GM21528 (cell line): ENCODE measurements at regions not wholly inside any gene's neighbourhood (a gene's known extent, or its start where the extent isn't known, plus 50 kb on each side); places are given as distances from the start of the nearest gene placed in this dataset.

Source experiments
- ATAC-seq: cut with Tn5 transposase; IDR thresholded peaks from one replicate; pipeline ENCODE4 v1.9.1; 2021; ENCODE audit warnings: mild to moderate bottlenecking, moderate library complexity; ENCODE audit not compliant: unreplicated experiment, low FRiP score

GRCh38 chr17:71208111-71208704, 912.6 kb upstream of the SOX9 start:
- ATAC-seq = no peak

- ATAC-seq = no peak
These were observed 906.9 kb upstream of the SOX9 start for GRCh38 chr17:71213936-71214335.

GRCh38 chr17:71217769-71218168, 903.1 kb upstream of the SOX9 start:
- no peak for ATAC-seq

GRCh38 chr17:71224824-71225575, 895.8 kb upstream of the SOX9 start:
- no peak for ATAC-seq

GRCh38 chr17:71227841-71228240, 893.0 kb upstream of the SOX9 start:
- no peak for ATAC-seq

- no peak for ATAC-seq
These were observed 891.8 kb upstream of the SOX9 start for GRCh38 chr17:71229070-71229469.

- no peak for ATAC-seq
These were observed 887.8 kb upstream of the SOX9 start for GRCh38 chr17:71232801-71233559.

- ATAC-seq = no peak
These were observed 886.5 kb upstream of the SOX9 start for GRCh38 chr17:71234349-71234748.

- ATAC-seq = no peak
These were observed 882.8 kb upstream of the SOX9 start for GRCh38 chr17:71237903-71238538.

GRCh38 chr17:71247441-71248015, 873.3 kb upstream of the SOX9 start:
- ATAC-seq = no peak

GRCh38 chr17:71251276-71251675, 869.5 kb upstream of the SOX9 start:
- ATAC-seq = no peak

GRCh38 chr17:71251951-71252350, 868.9 kb upstream of the SOX9 start:
- no peak for ATAC-seq

- ATAC-seq = no peak
These were observed 868.4 kb upstream of the SOX9 start for GRCh38 chr17:71252436-71252835.

GRCh38 chr17:71257096-71257495, 863.7 kb upstream of the SOX9 start:
- ATAC-seq = no peak

GRCh38 chr17:71260366-71260940, 860.4 kb upstream of the SOX9 start:
- no peak for ATAC-seq

GRCh38 chr17:71262586-71262985, 858.2 kb upstream of the SOX9 start:
- ATAC-seq = no peak

- ATAC-seq = no peak
These were observed 853.2 kb upstream of the SOX9 start for GRCh38 chr17:71267668-71268067.

GRCh38 chr17:71269201-71269600, 851.6 kb upstream of the SOX9 start:
- ATAC-seq = no peak

- ATAC-seq = no peak
These were observed 847.4 kb upstream of the SOX9 start for GRCh38 chr17:71273441-71273840.

GRCh38 chr17:71276079-71276478, 844.7 kb upstream of the SOX9 start:
- no peak for ATAC-seq
